HG03342 (cell line): ENCODE measurements at regions not wholly inside any gene's neighbourhood (a gene's known extent, or its start where the extent isn't known, plus 50 kb on each side); places are given as distances from the start of the nearest gene placed in this dataset.
"Not testable (repeated sequence)": the region's sequence is repeated elsewhere in the genome, so short reads cannot be mapped to it uniquely, and the experiment has no call there.

Source experiments
- ATAC-seq: cut with Tn5 transposase; IDR thresholded peaks from one replicate; pipeline ENCODE4 v1.9.1; 2021; ENCODE audit warnings: mild to moderate bottlenecking, moderate library complexity; ENCODE audit not compliant: unreplicated experiment

DNA sequence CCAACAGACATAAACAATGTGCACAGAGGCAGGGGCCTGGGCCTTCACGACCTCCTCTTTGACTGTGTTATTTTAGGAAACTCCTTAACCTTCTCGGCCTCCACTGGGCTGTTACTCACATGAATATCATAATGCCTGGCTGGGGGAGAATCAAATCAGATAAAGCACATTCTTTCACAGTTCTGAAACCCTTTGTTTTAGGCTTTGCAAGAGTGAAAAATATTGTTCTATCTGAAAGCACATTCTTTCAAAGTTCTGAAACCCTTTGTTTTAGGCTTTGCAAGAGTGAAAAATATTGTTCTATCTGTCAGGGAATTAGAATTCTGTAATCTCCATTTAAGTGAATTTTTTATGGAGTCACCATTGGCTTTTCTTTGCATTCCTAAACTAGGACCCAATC, 50.7 kb upstream of the SYNDIG1 start:
- ATAC-seq = no peak

- no peak for ATAC-seq
Observed at GRCh38 chr20:24417485-24417884, 51.9 kb upstream of the SYNDIG1 start.

DNA sequence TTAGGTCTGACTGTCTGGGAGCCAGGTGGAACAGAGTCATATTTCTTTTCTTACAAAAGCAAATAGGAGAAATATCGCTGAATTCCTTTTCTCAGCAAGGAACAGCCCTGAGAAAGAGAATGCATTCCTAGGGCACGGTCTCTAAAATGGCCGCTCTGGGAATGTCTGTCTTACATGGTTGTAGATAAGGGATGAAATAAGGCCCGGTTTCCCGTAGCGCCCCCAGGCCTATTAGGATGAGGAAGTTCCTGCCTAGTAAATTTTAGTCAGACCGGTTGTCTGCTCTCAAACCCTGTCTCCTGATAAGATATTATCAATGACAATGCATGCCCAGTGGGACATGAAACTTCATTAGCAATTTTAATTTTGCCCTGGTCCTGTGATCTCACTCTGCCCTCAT, 54.0 kb upstream of the SYNDIG1 start:
- not testable (repeated sequence) for ATAC-seq

DNA sequence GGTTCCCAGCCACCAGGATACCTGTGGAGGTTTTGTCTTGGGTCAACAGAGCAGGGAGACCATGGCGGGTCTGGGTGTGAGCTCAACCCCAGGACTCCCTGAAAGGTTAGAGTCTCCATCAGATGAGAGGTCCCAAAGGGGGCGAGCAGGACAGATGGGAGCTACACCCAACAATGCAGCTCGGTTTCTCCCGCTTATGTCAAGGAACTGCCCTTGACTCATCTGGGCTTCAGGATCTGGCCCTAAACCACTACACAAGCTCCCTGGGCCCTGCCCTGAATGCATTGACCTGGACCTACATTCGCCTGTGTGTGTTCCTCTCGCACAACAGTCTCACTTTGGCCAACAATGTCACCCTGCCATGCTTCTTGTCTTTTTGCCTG, 57.6 kb upstream of the SYNDIG1 start:
- ATAC-seq = no peak

- no peak for ATAC-seq
Observed at GRCh38 chr20:24411003-24411833, 58.2 kb upstream of the SYNDIG1 start.

GRCh38 chr20:24407151-24407550, 62.3 kb upstream of the SYNDIG1 start:
- no peak for ATAC-seq

DNA sequence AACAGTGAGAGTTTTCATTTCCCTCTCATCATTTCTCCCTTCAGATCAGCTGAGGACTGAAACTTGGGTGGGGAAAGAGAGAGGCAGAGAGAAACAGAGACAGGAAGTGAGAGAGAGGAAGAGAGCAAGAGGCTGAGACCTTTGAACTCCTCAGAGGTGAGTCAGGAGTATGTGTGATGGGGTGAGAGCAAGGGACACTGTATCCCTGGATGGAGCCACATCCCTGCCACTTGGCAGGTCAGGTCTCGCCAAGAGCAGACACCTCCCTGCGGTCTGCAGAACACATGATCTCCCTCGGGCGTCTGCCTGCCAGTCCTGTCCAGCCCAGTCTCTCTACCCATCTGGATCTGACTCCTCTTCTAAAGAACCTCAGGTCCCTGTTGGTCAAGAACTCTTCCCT, 62.7 kb upstream of the SYNDIG1 start:
- no peak for ATAC-seq

DNA sequence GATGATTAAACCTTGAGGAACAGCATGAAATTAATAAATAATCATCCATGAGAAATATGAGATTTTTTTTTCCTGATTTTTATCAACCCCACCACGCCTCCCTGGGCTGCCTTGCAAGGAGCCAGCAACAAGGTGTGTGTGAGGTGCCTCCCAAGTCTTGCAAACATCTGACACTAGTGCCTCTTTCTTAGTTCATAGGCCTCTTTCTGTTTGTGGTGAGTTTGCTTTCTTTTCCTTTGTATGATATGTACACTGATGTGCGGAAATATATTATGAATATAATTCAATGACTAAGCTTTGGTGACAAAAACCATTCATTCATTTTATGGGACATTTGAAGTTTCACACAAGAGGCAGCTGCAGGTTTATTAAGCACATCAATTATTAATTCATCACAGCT, 63.2 kb upstream of the SYNDIG1 start:
- no peak for ATAC-seq

DNA sequence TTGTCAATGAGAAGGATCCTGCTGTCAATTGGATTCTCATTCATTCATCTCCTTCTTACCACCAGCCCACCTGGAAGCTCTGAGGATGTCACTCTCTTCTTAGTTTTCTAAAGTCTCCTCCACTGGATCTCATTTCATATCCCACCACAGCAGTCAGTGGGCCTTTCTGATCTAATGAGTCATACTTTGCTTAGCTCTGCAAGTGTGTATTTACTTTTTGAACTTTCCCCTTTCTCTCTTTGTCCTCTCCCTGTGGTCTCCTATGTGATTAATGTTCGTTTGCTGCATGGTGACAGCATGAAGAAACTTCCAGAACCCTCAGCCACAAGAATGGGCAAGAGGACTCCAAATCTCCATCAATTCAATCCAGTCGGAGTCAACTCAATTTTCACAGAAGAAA, 63.6 kb upstream of the SYNDIG1 start:
- no peak for ATAC-seq

- no peak for ATAC-seq
Observed at GRCh38 chr20:24403406-24403805, 66.0 kb upstream of the SYNDIG1 start.

GRCh38 chr20:24402188-24402587, 67.2 kb upstream of the SYNDIG1 start:
- no peak for ATAC-seq

- ATAC-seq = no peak
Observed at GRCh38 chr20:24395151-24395550, 74.3 kb upstream of the SYNDIG1 start.

GRCh38 chr20:24393903-24394302, 75.5 kb upstream of the SYNDIG1 start:
- no peak for ATAC-seq

DNA sequence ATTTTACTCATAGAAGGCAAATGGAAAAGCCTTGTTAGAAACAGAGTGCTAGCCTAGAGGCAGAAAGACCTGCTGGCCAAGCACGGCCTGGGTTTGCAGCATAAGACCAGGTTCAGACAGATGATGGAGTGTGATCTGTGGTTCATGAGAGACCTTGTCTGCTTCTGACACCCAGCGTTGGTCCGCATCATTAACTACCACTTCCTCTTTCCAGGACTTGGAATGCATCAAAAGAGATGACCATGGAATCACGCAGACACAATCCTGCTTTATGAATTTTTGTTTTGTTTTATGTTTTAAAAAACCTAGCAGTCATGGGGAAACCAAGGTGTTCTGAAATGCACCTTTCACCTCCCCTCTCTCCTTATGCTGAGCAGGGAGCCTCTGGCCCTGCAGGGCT, 76.8 kb upstream of the SYNDIG1 start:
- ATAC-seq = no peak

- ATAC-seq = no peak
Observed at GRCh38 chr20:24389686-24390085, 79.7 kb upstream of the SYNDIG1 start.

GRCh38 chr20:24388828-24389380, 80.5 kb upstream of the SYNDIG1 start:
- ATAC-seq = no peak

GRCh38 chr20:24385547-24385946, 83.9 kb upstream of the SYNDIG1 start:
- ATAC-seq = no peak

- no peak for ATAC-seq
Observed at GRCh38 chr20:24384865-24385264, 84.6 kb upstream of the SYNDIG1 start.

DNA sequence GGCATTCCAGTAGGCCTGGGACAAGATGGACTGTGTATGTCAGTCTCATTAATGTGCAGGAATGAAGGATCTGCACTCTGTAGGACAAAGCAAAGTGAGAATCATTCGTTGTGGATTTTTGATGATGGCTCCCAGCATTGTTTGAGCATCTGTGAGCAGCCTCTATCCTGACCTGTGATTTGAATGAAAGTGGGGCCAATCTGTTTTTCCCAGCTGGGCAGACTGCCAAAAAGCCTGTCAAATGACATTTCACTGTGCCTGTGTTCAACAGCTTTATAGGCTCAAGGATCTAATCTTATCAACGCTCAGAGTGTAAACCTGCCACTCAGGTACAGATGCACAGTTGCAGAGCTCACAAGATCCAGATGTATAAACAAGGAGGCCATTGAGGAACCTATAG, 86.7 kb upstream of the SYNDIG1 start:
- ATAC-seq = no peak

- no peak for ATAC-seq
Observed at GRCh38 chr20:24382331-24382730, 87.1 kb upstream of the SYNDIG1 start.

DNA sequence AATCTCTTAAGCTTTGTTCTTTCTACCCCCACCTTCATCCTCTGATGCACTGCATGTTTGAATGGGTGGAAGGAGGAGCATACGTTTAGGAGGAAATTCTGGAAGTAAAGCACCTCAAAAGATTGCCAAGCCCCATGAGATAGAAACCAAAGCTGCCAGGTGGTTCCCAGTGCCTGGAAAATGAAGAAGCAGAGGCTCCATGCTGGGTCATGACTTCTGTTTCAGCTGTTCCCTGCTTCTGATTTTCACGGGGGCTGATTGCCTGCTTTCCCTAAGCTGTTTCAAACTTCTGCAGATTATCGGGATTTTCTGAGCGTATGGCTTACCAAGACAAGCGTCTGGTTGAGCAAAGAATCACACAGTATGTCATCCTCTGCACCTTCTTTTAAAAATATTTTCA, 87.5 kb upstream of the SYNDIG1 start:
- no peak for ATAC-seq

DNA sequence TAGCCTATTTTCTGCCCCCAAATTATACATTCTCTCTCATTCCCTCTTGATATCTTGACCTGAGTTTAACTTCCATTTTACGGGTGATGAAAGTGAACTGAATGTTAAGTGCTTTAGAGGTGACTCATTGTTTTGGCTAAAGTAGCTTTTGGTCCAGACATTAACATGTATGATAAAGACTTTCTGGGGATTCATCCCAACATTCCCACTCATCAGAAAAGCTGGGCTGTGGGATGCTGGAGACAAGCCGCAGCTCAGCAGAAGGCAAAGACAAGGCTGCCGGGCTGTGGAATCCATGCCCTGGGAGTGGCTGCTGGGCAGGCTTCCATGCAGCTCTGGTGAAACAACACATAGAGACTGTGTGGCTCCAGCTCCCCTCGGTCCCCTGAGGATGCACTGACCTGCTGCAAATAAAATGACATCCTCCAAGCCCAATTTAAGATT, 89.9 kb upstream of the SYNDIG1 start:
- ATAC-seq = no peak
